ENCODE measurements at regions not wholly inside any gene's neighbourhood (a gene's known extent, or its start where the extent isn't known, plus 50 kb on each side); places are given as distances from the start of the nearest gene placed in this dataset.

DNA sequence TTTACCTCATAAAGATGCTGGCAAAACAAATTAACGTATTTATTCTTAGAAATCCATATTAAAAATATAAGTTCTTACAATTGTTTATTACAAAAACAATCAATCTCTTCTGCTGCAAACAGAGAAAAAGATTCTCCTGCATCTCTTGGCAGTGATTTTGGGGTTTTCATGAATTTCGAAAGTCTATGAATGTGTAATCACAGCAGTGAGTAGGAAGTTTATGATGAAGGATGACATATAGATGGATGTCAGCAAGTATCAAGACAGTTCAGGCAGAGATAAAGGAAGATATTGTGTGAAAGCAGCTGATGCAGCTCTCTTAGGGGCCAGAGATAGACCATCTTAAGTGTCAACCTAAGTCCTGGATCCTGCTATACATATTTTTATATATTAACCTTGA lies 196.9 kb upstream of the BANK1 start:
- DNase-seq (ENCODE audit: low spot score), result no peak

DNA sequence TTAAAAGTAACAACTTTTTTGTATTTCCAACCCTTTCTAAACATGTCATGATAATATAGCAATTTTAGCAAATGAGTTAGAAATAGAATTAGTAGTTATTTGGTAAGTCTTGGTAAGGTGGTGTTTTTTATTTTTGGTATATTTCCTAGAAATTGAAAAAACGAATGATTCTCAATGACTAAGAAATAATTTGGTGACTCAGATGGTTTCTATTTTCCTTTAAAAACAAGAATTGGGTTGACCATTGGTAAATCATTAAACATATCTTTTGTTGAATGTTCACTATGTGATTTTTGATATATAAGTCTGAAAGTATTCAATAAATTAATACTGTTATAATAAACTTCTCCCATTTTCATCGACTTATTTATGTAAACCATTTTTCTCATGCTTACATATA lies 206.2 kb upstream of the BANK1 start:
- DNase-seq (ENCODE audit: low spot score), result no peak

DNA sequence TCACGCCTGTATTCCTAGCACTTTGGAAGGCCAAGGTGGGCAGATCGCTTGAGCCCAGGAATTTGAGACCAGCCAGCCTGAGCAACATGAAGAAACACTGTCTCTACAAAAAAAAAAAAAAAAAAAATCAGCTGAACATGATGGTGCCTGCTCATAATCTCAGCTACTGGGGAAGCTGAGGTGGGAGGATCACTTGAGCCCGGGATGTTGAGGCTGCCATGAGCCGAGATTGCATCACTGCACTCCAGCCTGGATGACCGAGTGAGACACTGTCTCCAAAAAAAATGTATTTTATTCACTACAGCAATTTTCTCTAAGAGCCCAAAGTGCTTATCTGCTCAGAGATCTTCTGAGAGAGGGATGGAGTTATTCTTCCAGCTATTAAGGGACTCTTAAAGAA lies 215.8 kb upstream of the PPP3CA start:
- DNase-seq (ENCODE audit: low spot score), result no peak

DNA sequence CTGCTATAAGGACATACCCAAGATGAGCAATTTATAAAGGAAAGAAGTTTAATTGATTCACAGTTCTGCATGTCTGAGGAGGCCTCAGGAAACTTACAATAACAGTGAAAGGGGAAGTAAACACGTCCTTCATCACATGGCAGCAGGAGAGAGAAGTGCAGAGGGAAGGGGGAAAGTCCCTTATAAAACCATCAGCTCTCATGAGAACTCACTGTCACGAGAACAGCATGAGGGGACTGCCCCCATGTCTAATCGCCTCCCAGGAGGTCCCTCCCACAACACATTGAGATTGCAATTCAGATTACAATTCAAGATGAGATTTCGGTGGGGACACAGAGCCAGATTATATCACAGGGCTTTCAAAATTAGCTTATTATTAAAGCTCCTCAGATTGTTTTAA lies 209.5 kb upstream of the PPP3CA start:
- DNase-seq (ENCODE audit: low spot score), result no peak

DNA sequence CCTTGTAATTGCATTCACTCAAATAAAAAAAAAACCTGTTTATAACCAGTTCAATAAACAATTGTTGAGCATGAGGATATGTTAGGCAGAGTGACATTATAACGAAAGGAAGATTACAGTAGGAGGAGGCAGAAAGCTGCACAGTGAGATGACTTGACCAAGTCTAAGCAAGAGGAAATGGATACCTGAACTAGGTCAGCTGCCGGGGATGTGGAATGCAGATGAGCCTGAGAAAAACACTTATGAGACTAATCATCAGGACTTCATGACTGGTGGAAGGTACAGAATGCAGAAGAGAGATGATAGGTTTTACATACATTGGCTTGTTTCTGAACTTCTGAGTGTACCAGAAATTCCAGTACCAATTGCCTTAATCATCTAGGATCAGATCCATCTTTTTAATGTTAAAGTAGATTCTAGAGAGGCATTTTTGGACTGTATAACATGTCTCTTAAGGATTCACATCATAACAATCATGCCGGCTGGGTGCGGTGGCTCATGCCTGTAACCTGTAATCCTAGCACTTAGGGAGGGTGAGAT lies 208.1 kb upstream of the PPP3CA start:
- DNase-seq (ENCODE audit: low spot score), result no peak

DNA sequence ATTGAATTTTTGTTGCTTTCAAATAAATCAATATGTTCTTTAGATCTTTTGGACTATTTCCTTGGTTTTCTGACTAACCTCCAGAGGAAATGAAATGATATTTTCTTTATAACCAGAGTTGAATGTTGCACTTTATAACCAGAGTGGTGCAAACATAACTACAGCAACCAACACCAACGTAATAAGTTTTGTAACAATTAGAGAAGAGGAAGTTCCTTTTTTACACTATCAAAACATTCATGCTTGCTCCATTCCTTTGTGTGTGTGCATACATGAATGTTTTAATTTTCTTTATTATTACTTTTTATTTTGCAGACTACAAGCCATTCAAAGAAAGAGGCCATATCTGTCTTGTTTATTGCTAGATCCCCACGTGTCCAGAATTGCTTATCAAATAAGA lies 193.0 kb upstream of the PPP3CA start:
- no peak for DNase-seq (ENCODE audit: low spot score)

DNA sequence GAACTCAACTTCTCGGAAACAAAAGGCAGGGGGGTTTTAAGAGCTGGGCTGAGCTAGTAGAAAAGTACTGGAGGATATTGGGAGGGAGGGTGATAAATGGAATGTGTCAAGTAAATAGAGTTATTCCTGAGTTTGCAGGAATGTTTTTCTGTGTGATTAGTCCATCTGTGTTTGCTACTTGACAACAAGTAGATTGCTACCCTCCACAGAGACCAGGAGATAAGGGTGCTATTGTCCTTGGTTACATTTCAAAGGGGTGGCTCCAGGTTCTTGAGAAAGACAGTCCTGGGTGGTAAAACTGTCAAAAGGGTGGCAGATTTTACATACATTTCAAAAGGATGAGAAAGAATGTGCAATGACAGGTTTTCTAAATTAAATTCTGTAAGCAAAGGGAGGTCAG lies 181.2 kb upstream of the PPP3CA start:
- no peak for DNase-seq (ENCODE audit: low spot score)

DNA sequence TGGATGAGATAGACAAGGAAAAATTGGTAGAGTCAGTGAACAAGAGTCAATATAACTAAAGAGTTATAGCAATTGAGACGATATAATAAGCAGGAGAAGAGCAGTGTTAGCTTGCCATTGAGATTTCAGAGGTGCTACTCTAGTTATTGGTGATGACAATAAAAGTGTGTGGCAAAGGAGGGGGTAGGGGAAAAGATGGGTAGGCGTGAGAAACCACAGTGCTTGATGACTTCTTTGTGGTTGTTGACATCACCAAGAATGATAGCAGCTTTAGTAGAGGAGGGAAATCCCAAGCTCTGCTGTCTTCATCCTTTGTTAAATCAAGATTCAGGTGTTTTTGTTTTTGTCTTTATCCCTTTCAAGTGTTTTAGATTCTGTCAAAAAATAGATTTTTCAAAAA lies 179.9 kb upstream of the PPP3CA start:
- no peak for DNase-seq (ENCODE audit: low spot score)

DNA sequence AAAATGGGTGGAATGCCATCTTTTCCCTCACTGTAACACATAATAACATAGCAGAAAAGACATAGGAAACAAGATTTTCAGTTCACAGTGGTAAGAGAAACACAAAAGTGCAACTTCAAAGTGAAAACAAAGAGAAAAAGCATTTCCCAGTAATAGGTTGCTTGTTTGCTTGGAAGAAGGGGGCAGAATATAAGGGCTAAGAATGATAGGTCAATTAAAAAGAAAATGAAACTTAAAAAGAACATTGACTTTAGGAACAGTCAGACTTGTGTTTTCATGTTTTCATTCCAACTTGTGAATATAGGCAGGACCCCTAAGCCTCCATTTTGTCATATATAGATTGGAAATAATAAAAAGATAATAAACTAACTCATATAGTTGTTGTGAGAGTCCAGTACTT lies 168.2 kb upstream of the PPP3CA start:
- no peak for DNase-seq (ENCODE audit: low spot score)

DNA sequence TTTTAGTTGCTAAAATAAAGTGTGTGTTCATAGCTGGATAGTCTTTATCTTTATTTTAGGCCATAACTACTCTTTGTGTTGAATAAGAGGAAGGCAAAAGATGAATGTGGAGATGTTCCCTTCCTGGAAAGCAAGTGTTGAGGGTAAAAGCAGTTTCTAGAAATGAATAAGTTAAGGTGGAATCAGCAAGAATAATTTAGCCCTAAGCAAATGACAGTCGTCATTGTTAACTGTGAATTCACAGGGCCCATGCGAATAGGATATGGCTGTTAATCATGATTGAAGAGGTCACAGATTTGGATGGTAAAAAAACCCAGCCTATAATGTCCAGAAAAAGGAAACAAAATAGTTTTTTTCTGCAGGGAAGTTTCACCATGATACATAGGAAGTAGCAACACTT lies 167.8 kb upstream of the PPP3CA start:
- DNase-seq (ENCODE audit: low spot score), result no peak

DNA sequence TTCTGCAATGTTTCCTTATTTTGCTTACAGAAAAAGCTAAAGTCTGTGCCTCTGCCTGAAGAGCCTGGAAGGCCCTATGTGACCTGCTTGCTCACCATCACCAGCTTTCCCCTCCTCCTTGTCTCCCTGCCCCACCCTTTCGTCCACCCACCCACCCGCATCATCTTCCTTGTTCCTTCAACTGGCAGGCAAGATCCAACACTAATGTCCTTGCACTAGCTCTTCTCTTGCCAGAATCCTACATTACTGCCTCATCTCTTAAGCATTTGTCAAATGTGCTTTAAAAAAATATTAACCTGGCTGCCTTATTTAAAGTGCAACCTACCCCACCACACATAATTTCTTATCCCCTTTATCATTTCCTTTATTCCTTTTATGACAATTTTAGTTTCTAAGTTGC lies 165.1 kb upstream of the PPP3CA start:
- no peak for DNase-seq (ENCODE audit: low spot score)

DNA sequence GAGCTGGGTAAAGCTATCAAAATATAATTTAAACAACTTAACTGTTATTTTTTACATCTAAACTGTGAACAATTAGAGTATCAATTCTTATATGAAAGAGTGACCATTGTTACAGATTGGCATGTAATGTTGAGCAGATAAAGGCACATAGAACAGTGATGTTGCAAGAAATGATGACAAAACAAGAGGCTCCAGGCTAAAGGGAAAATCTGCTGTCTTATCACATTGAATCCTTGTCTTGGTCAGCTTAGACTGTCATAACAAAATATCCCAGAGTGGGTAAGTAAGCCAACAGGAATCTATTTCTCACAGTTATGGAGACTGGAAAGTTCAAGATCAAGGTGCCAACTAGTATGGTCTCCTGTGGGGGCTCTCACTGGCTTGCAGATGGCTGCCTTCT lies 154.1 kb upstream of the PPP3CA start:
- DNase-seq (ENCODE audit: low spot score), result no peak

DNA sequence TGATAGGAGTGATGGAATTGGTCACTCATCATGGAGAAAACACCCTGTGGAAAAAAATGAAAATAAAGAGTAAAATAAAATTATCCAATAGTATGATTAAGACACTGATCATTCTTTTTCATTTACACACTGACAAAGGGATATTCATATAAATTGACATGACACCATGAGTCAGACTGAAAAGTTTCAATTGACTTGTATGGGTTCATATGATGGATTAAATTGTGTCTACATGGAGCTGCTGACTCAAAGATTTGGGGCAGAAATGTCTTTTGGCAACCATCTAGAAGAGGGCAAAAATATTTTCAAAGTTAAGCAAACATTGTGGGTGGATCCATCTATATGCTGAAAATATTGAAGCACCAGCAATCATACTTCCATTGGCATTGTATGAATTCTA lies 153.4 kb upstream of the PPP3CA start:
- no peak for DNase-seq (ENCODE audit: low spot score)

DNA sequence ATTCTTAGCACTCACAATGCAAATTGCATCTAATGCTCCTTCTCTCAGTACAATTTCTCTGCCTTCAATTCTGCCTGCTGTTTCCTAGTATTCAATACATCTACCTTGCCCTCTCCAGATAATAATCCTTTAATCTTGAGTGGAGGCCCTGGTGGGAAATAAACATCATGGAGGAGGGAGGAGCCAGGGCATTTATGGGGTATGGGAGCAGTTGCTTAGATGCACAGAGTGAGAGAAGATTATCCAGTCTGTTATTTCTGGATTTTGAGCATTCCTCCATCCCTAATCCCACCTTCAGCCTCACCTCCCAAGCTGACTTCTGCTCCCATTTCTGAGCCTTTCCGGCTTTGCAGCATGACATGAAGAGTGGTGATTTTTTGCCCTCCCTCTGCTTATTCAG lies 127.9 kb upstream of the PPP3CA start:
- no peak for DNase-seq (ENCODE audit: low spot score)

DNA sequence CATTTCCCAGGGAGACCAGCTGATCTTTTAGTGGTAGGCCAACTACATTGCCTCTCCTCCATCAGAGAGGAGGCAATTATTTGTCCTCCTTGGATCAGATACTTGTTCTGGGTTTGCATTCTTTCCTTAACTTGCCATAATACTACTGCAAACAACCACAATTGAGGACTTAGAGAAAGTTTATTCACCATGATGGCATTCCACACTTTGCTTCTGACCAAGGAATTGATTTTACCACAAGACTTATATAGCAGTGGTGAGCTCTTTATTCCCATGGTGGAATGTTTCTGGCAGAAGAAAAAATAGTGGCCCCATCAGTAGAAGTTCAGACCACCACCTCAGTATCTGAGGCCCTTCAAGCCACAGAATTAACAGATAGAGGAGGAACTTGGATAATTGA lies 123.9 kb upstream of the PPP3CA start:
- DNase-seq (ENCODE audit: low spot score), result no peak

DNA sequence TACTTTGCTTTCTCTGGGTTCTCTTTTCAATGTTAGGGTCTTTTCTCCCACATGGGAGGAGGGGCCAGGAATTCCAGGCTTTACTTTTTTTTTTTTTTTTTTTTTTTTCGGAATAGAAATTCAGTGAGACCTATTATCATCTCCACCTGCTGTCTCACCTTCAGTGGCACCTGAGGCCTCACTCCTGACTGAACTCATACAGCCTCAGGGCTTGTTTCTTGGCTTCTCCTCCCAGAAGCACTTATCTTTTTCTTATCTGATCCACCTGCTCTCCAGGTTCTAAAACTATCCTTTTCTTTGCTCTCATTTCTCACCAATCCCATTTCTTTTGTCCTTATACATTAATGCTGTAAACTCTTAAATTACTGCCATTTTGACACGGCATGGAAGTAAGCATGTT lies 117.3 kb upstream of the PPP3CA start:
- DNase-seq (ENCODE audit: low spot score), result no peak

DNA sequence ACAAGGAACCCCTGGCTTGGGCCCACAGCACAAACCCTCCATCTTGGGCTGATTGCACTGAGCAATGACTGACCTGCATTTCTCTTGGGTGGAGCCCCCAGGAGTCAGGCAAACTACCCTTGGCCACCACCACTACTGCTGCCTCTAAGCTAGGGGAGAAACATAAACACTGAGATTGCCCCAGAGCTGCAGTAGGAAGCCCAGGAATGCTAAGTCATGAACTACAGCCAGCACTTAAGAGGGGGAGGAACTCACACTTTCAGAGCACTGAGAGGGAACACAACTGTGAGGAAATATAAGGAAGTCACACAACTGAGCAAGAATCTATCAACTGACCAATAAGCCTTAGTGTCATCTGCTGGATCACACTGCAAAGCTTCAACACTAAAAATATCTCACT lies 111.6 kb upstream of the PPP3CA start:
- DNase-seq (ENCODE audit: low spot score), result no peak

DNA sequence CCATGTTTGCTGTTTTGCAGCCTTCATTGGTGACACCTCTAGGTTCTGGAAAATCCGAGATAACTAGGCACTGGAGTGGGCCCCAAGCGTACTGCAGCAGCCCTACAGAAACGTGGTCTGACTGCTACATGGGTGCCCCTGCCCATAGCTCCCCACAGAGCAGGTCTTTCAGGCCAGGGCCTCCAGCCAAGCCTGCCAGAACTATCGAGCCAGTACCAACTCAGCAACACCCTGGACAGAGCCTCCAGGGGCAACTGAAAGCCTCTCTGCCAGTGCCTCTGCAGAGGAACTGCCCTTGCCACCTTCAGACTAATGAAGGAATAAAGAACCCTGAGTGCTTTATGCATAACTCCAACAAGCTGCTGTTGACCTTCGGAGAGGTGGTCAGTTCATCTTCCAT lies 111.1 kb upstream of the PPP3CA start:
- DNase-seq (ENCODE audit: low spot score), result no peak

DNA sequence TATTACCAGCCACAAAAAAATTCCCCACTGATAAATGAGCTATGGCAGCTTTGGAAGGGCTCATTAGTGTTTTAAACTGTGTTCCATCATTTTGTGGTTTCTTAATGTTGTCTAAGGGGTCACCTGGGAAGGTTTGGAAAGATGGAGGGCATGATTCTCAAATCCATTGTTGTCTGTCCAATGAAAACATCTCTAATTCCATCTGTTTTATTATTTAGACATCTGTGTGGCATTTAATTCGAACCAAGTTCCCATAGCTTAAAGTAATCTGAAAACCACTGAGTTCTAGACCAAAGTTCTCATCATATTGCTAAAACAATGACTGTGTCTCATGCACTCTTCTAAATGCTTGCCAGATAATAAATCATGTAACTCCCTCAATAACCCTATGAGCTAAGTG lies 103.8 kb upstream of the PPP3CA start:
- no peak for DNase-seq (ENCODE audit: low spot score)

DNA sequence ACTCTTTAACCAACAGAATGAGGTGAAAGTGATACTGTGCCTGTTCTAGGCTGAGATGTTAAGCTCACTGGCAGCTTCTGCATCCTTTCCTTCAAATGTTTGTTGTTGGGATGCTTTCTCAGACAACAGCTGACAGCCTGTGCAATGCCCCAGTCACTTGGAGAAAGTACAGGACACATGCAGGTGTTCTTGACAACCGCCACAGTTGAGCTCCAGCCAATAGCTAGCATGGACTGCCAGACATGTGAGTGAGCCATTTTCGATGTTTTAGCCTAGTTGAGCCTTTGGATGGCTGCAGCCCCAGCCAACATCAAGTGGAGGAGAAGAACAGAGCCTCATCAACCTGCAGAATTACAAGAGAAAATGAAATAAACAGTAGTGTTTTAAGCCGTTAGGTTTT lies 94.1 kb upstream of the PPP3CA start:
- no peak for DNase-seq (ENCODE audit: low spot score)

DNA sequence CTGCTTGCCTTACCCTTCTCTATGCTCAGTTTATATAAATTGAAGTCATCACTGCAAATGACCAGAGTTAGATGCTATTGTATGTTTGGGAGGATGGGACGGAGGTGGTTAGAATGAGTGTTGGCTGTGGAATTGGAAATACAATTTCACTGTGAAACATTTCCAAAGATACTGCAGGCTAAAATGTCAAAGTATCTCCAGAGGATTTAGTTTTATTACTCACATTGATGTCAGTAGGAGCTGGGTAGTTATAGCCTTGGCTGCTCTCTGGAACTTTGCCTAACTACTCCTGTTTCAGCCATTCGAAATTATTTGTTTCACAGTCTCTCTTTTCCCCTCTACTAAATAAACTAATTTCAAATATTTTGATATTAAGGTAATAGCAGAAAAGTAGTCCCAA lies 92.6 kb upstream of the PPP3CA start:
- DNase-seq (ENCODE audit: low spot score), result no peak

DNA sequence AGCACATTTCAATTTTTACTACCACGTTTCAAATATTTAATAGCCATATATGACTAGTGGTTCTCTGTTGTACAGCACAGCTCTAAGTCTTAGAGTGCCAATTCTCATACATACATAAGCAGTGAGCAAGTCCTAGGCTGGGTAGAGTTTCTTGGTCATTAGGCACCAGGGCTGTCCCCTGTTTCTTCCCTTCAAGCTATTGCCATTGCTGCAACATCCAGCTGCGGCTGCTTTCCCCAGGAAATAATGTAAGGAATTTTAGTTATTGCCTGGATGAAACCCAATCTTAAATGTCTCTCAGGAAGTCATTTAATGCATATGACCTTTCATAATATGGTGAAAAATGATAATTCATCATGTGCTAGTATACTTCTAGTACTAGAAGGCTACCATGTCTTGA lies 74.1 kb upstream of the PPP3CA start:
- no peak for DNase-seq (ENCODE audit: low spot score)

DNA sequence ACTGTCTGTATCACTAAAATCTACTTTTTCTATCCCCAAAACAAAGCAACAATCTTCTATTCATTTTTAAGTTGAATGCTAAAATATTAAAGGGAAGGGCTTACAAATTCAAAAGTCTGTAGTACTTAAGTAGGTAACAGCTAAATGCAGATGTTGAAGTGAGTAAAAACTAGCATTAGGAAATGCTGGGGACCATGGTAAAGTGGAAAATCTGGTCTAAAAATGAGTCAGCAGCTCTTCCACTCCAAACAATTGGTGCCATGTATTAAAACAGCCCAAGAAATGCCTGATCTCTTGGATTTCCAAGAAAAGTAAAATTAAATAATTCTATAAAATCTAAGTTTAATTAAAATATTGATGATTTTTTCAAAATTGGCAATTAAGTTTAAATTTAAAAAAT lies 73.3 kb upstream of the PPP3CA start:
- no peak for DNase-seq (ENCODE audit: low spot score)

DNA sequence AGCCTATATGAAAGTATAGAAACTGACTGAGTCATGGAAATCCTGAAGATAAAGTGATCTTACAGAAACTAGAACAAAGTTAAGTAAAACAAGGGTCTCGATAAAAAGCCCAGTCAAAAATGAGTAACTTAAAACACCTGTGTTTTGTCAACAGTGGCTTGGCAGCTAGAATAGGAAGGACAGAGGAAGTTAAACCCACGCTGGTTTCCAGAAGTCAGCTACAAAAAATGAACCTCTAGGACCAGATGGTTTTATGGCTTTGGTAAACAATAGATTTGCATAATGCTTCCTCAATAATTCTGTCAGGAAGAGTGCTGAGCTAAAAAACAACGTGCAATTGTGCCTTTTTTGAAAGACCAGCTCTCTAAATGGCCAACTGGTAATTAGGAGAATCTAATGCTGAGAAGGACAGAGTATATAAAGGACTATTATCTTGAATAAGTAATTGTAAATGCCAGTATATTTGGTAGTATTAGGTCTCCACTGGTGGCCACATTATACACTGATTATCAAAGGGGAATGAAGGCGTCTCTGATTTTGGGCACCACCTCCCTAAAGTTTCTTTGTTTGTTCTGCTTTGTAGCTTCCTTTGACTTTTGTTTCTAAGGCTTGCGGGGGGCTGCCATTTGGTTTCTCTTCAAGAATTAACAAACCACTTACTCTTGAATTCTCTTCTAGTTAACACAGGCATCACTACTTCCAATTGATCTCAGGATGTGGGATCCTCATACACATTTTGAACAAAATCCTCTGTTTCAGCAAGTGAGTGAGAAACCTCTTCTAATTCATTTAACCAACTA lies 72.2 kb upstream of the PPP3CA start:
- DNase-seq (ENCODE audit: low spot score), result no peak
